Umbilical cord (tissue), 1 donor: ENCODE measurements at regions not wholly inside any gene's neighbourhood (a gene's known extent, or its start where the extent isn't known, plus 50 kb on each side); places are given as distances from the start of the nearest gene placed in this dataset.

ENCODE experiments used
- DNase-seq: peaks from one replicate; pipeline ENCODE4 v3.0.0-alpha.2; 2015; ENCODE audit warnings: low spot score

- DNase-seq: no peak
Measured at GRCh38 chr10:128922619-128923196, 544.3 kb upstream of the MGMT start.

GRCh38 chr10:128924918-128925317 lies 542.1 kb upstream of the MGMT start:
- no peak for DNase-seq

- no peak for DNase-seq
Measured at GRCh38 chr10:128926711-128927110, 540.3 kb upstream of the MGMT start.

- no peak for DNase-seq
Measured at GRCh38 chr10:128927497-128928161, 539.4 kb upstream of the MGMT start.

GRCh38 chr10:128928231-128928836 lies 538.7 kb upstream of the MGMT start:
- no peak for DNase-seq

GRCh38 chr10:128929131-128929530 lies 537.9 kb upstream of the MGMT start:
- DNase-seq: no peak

GRCh38 chr10:128929767-128930166 lies 537.3 kb upstream of the MGMT start:
- no peak for DNase-seq

GRCh38 chr10:128930515-128930914 lies 536.5 kb upstream of the MGMT start:
- DNase-seq: no peak

GRCh38 chr10:128932071-128932820 lies 534.8 kb upstream of the MGMT start:
- DNase-seq: no peak

- no peak for DNase-seq
Measured at GRCh38 chr10:128934492-128934891, 532.5 kb upstream of the MGMT start.

GRCh38 chr10:128936392-128936791 lies 530.6 kb upstream of the MGMT start:
- DNase-seq: no peak

GRCh38 chr10:128938558-128938957 lies 528.5 kb upstream of the MGMT start:
- peak; percentile 5 for DNase-seq

GRCh38 chr10:128940081-128940480 lies 527.0 kb upstream of the MGMT start:
- no peak for DNase-seq

GRCh38 chr10:128943111-128943510 lies 523.9 kb upstream of the MGMT start:
- DNase-seq: peak; percentile 32

GRCh38 chr10:128945398-128945797 lies 521.6 kb upstream of the MGMT start:
- no peak for DNase-seq

- no peak for DNase-seq
Measured at GRCh38 chr10:128950159-128950915, 516.7 kb upstream of the MGMT start.

GRCh38 chr10:128950916-128951275 lies 516.1 kb upstream of the MGMT start:
- no peak for DNase-seq

- no peak for DNase-seq
Measured at GRCh38 chr10:128952856-128953255, 514.2 kb upstream of the MGMT start.

- no peak for DNase-seq
Measured at GRCh38 chr10:128956149-128956548, 510.9 kb upstream of the MGMT start.

GRCh38 chr10:128957221-128957620 lies 509.8 kb upstream of the MGMT start:
- DNase-seq: no peak

- no peak for DNase-seq
Measured at GRCh38 chr10:128958834-128959690, 508.0 kb upstream of the MGMT start.
